ENCODE measurements at regions not wholly inside any gene's neighbourhood (a gene's known extent, or its start where the extent isn't known, plus 50 kb on each side); places are given as distances from the start of the nearest gene placed in this dataset.
"Not testable (repeated sequence)": the region's sequence is repeated elsewhere in the genome, so short reads cannot be mapped to it uniquely, and the experiment has no call there.

GRCh38 chr12:88667615-88668014 is 87.3 kb upstream of the KITLG start:
- not testable (repeated sequence) for DNase-seq

GRCh38 chr12:88665071-88665470 is 84.8 kb upstream of the KITLG start:
- DNase-seq, result peak; percentile 43

- peak; percentile 12 for DNase-seq
These were observed 82.7 kb upstream of the KITLG start for GRCh38 chr12:88662961-88663360.

- DNase-seq, result no peak
These were observed 81.8 kb upstream of the KITLG start for GRCh38 chr12:88662093-88662492.

- no peak for DNase-seq
These were observed 77.7 kb upstream of the KITLG start for GRCh38 chr12:88658009-88658408.

DNA sequence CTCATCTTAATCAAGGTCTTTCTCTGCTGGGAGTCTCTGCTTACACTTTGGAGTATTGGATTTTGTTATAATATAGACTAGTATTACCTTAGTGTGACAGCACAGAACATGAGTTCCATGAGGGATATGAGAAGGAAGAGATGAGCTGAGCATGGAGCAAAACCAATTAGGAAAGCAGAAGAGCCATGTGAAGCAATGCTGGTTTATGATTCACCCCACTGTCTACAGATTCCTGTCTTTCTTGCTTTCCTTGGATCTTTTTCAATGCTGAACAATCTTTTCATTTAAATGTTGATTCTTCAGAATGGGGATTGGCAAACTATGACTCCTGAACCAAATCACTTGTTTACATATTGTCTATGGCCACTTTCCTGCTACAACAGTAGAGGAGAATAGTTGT is 70.4 kb upstream of the KITLG start:
- peak; percentile 73 for DNase-seq

- DNase-seq, result no peak
These were observed 68.4 kb upstream of the KITLG start for GRCh38 chr12:88648625-88649024.

- no peak for DNase-seq
These were observed 66.6 kb upstream of the KITLG start for GRCh38 chr12:88646824-88647223.

DNA sequence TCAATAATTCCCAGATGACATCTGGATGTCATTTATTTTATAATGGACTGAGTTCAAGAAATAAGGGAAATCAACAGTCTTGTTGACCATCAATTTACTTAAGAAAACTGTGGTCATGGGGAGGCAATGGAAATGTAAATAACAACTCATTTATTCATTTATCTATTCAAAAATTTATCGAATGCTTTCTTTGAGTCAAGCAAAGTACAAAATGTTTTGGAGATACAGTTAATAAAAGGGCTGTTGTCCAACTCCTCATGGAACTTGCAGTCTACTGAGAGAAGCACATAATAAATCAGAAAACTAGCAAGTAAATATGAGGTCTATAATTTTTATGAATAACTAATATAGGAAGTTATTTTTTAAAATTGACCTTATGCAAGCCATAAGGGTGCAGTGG is 65.5 kb upstream of the KITLG start:
- no peak for DNase-seq

GRCh38 chr12:88644946-88645702 is 64.9 kb upstream of the KITLG start:
- no peak for DNase-seq

DNA sequence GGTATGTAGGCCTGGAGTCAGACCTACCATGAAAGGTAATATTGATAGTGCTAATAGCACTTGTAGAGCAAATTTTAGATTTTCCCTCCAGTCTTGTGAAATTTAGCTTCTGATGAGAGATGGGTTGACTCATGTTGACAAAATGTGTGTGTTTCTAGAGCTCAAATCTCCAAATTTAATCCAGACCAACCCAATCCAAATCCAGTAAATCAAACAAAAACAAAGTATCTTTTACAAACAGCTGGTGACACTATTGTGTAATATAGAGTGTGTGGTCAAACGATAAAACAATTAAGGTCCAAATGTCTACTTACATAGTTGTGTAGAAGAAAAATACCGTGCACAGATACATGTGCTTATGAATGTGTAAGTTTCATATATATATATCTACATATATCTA is 63.4 kb upstream of the KITLG start:
- DNase-seq, result peak; percentile 67

- no peak for DNase-seq
These were observed 62.6 kb upstream of the KITLG start for GRCh38 chr12:88642675-88643431.

DNA sequence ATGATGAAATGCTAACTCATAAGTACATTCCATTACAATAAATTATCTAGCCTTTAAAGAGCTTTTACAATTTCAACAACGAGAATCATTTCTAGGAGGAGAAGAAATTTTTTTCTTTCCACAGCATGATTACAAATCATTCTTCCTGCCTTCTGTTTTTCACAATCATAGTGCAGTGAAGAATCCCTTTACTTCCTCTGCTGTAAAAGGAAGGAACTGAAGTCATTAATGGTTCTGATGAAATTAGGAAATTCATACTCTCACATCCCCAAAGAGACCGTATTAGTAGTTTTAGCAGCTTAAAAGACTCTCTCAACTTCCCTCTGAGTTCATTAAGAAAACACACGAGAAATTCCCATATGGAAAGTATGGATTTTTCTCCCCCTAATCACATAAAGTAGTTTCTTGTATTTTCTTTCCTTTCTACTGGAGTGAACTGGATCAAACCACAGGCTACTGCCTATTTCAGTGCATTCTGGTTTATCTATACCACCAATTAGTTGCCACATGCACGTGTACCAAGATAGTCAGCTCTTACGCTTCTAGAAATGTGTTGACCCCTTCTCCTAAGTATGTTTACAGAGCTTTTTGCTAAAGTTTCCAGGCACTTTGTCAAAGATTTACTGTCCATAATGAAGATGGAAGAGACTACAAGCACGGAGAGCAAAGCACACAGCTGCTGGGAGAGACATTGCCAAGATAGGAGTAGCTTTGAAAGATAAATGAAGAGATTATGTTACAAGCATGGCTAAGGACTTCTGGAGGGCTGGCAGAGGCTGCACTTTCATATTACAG is 58.9 kb upstream of the KITLG start:
- DNase-seq, result peak; percentile 77

GRCh38 chr12:88638388-88638787 is 58.1 kb upstream of the KITLG start:
- DNase-seq, result peak; percentile 31

DNA sequence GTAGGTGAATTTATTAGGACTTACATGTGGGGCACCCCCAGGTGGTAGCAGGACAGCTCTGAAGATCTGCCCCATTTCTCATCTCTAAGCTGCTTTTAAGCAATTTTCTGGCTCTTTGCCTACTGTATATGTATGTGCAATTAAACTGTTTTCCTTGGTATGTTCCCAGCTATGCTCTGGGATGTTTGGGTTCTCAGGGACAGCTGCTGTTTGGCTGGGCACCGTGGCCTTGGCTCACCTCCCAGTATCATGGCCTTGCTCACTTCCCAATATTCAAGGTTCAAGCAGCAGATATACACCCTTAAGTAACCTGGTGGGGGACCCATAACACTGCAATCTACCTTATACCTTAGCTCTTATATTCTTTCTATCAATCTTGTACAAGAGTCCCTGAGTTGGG is 53.7 kb upstream of the KITLG start:
- DNase-seq, result no peak

GRCh38 chr12:88633312-88633711 is 53.0 kb upstream of the KITLG start:
- peak; percentile 20 for DNase-seq

- DNase-seq, result no peak
These were observed 50.3 kb upstream of the KITLG start for GRCh38 chr12:88630561-88630960.

All from HCEC 1CT (cell line).